NCI-H69 (cell line): ENCODE measurements at regions not wholly inside any gene's neighbourhood (a gene's known extent, or its start where the extent isn't known, plus 50 kb on each side); places are given as distances from the start of the nearest gene placed in this dataset.

Experiments
- DNase-seq: peaks from one replicate; lab custom pipeline; 2025; lab: John Stamatoyannopoulos, UW

- DNase-seq: no peak
These were observed 97.4 kb upstream of the DDX18 start for GRCh38 chr2:117717072-117717471.

GRCh38 chr2:117718048-117718447 is 96.4 kb upstream of the DDX18 start:
- peak; percentile 29 for DNase-seq

- DNase-seq: no peak
These were observed 93.7 kb upstream of the DDX18 start for GRCh38 chr2:117720765-117721164.

- DNase-seq: no peak
These were observed 91.0 kb upstream of the DDX18 start for GRCh38 chr2:117723483-117723882.

- no peak for DNase-seq
These were observed 90.5 kb upstream of the DDX18 start for GRCh38 chr2:117723888-117724434.

GRCh38 chr2:117726747-117727146 is 87.7 kb upstream of the DDX18 start:
- DNase-seq: no peak

- no peak for DNase-seq
These were observed 76.6 kb upstream of the DDX18 start for GRCh38 chr2:117737846-117738245.

- no peak for DNase-seq
These were observed 75.3 kb upstream of the DDX18 start for GRCh38 chr2:117738991-117739839.

- DNase-seq: no peak
These were observed 69.0 kb upstream of the DDX18 start for GRCh38 chr2:117745537-117745936.

- no peak for DNase-seq
These were observed 58.7 kb upstream of the DDX18 start for GRCh38 chr2:117755768-117756167.

- DNase-seq: no peak
These were observed 53.6 kb upstream of the DDX18 start for GRCh38 chr2:117760916-117761315.

GRCh38 chr2:117762454-117762853 is 52.0 kb upstream of the DDX18 start:
- DNase-seq: no peak

GRCh38 chr2:117763804-117764203 is 50.7 kb upstream of the DDX18 start:
- no peak for DNase-seq
